CD4-positive, alpha-beta T cell (primary cell): ENCODE measurements at regions not wholly inside any gene's neighbourhood (a gene's known extent, or its start where the extent isn't known, plus 50 kb on each side); places are given as distances from the start of the nearest gene placed in this dataset.

ENCODE experiments used
- ATAC-seq: fragments of 200-7000 bp; cut with Tn5 transposase; one replicate; pipeline ENCODE4 v1.10.0; 2022; ENCODE audit warnings: mild to moderate bottlenecking; ENCODE audit not compliant: poor library complexity
- CTCF ChIA-PET: fragments of 350-600 bp; sonication (Branson Sonifier 250); formaldehyde crosslinking; loops from one replicate; lab custom pipeline; 2021; ENCODE audit warnings: antibody characterized with exemption, inconsistent platforms; lab: Charles Lee
- POLR2A ChIA-PET: fragments of 350-600 bp; sonication (Branson Sonifier 250); formaldehyde crosslinking; loops from one replicate; lab custom pipeline; 2021; ENCODE audit warnings: antibody characterized with exemption, inconsistent platforms; lab: Charles Lee
- DNase-seq, 14 experiments: peaks; one replicate each; pipeline ENCODE4 v3.0.0-alpha.2; 2013 to 2020; ENCODE audit warnings: mixed read lengths in 2 of 14
- H3K27ac ChIP-seq, 2 donors: one replicate each; pipeline versions ENCODE4 v1.5.1 to v1.7.0; 2013; ENCODE audit warnings: low read length in 2 of 2, low read depth in 1 of 2, mild to moderate bottlenecking in 1 of 2
- H3K27me3 ChIP-seq, 2 experiments: 1 replicate in 1 of 2; 2 replicates in 1 of 2; pipeline versions ENCODE4 v1.6.1 to v1.7.0; 2013; ENCODE audit warnings: low read length in 2 of 2, control low read depth in 1 of 2, mild to moderate bottlenecking in 1 of 2, moderate library complexity in 1 of 2; ENCODE audit not compliant: insufficient read depth in 2 of 2, control insufficient read depth in 1 of 2
- H3K36me3 ChIP-seq: one replicate; pipeline ENCODE4 v1.6.1; 2013; ENCODE audit warnings: low read length, control low read depth; ENCODE audit not compliant: insufficient read depth
- H3K4me1 ChIP-seq: one replicate; pipeline ENCODE4 v1.6.1; 2013; ENCODE audit warnings: low read length, control low read depth; ENCODE audit not compliant: insufficient read depth
- H3K4me3 ChIP-seq: one replicate; pipeline ENCODE4 v1.5.1; 2013; ENCODE audit warnings: mild to moderate bottlenecking, low read length, moderate library complexity
- H3K9me3 ChIP-seq, 2 experiments: 1 replicate in 1 of 2; 2 replicates in 1 of 2; pipeline versions ENCODE4 v1.6.1 to v1.7.0; 2013; ENCODE audit warnings: low read length in 2 of 2, mild to moderate bottlenecking in 2 of 2, control low read depth in 1 of 2, moderate library complexity in 1 of 2; ENCODE audit not compliant: control insufficient read depth in 1 of 2, insufficient read depth in 1 of 2
- H3K27ac Mint-ChIP-seq: one replicate; pipeline ENCODE4 v1.8.0; 2020; ENCODE audit warnings: mixed read lengths
- H3K27me3 Mint-ChIP-seq: one replicate; pipeline ENCODE4 v1.8.0; 2021; ENCODE audit warnings: mixed read lengths
- H3K36me3 Mint-ChIP-seq: one replicate; pipeline ENCODE4 v1.8.0; 2021; ENCODE audit warnings: low read depth, mixed read lengths
- H3K4me1 Mint-ChIP-seq: one replicate; pipeline ENCODE4 v1.8.0; 2021; ENCODE audit warnings: low read depth, mixed read lengths
- H3K4me3 Mint-ChIP-seq: one replicate; pipeline ENCODE4 v1.8.0; 2020; ENCODE audit warnings: mild to moderate bottlenecking, mixed read lengths
- H3K9me3 Mint-ChIP-seq: one replicate; pipeline ENCODE4 v1.8.0; 2020; ENCODE audit warnings: mixed read lengths
- intact Hi-C, 2 experiments: fragments of 100-400 bp; cut with DNase I in 1 of 2; cut with micrococcal nuclease in 1 of 2; formaldehyde crosslinking; loops; one replicate each; pipeline versions ENCODE4 v1.15.1 to v1.9.0; 2023 to 2025; cut with DNase I, micrococcal nuclease
- TF ChIP-seq, protein P1 (sequence below): fragments of 200-600 bp; IDR thresholded peaks from one replicate; pipeline ENCODE4 v1.8.0; 2022; ENCODE audit warnings: antibody characterized with exemption, mild to moderate bottlenecking

DNA sequence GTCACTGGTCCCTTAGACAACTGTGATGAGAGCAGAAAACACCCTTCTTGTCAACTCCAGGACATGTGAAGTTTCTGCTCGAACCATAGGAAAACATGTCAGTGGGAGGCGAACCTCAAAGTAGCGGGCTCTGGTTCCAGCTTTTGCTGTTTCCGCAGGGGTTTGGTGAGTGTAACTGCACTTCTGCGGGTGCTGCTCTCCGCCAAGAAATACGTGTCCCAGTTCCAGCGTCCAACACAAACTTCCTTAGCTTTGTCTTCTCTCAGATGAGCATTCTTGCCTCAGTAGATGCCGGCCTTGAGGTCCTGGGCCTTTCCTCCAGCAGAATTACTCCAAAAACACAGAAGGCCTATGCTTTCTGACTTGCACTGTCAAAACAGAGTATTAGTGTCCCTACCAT lies 156.3 kb downstream of the FNDC1 start:
- Histone ChIP-seq H3K4me1 (no peaks in the 10 kb centered on the region), H3K9me3 (no peaks in the 10 kb centered on the region), H3K27ac (no peak overlapping the region), H3K27me3 (no peaks in the 10 kb centered on the region), H3K36me3 (no peaks in the 10 kb centered on the region), H3K4me3 (no peak overlapping the region)
- ChIA-PET POLR2A (no interaction called here), CTCF (no interaction called here)
- Mint-ChIP-seq H3K27me3 (peaks cover 29% of the 10 kb centered on the region), H3K36me3 (no peaks in the 10 kb centered on the region), H3K27ac (no peak overlapping the region), H3K4me1 (no peaks in the 10 kb centered on the region), H3K4me3 (no peak overlapping the region), H3K9me3 (no peaks in the 10 kb centered on the region)
- TF ChIP-seq, protein P1, sequence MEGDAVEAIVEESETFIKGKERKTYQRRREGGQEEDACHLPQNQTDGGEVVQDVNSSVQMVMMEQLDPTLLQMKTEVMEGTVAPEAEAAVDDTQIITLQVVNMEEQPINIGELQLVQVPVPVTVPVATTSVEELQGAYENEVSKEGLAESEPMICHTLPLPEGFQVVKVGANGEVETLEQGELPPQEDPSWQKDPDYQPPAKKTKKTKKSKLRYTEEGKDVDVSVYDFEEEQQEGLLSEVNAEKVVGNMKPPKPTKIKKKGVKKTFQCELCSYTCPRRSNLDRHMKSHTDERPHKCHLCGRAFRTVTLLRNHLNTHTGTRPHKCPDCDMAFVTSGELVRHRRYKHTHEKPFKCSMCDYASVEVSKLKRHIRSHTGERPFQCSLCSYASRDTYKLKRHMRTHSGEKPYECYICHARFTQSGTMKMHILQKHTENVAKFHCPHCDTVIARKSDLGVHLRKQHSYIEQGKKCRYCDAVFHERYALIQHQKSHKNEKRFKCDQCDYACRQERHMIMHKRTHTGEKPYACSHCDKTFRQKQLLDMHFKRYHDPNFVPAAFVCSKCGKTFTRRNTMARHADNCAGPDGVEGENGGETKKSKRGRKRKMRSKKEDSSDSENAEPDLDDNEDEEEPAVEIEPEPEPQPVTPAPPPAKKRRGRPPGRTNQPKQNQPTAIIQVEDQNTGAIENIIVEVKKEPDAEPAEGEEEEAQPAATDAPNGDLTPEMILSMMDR, result no peak
- intact Hi-C loops, result no loop called here
- DNase-seq (no peak), ATAC-seq (no peak)

DNA sequence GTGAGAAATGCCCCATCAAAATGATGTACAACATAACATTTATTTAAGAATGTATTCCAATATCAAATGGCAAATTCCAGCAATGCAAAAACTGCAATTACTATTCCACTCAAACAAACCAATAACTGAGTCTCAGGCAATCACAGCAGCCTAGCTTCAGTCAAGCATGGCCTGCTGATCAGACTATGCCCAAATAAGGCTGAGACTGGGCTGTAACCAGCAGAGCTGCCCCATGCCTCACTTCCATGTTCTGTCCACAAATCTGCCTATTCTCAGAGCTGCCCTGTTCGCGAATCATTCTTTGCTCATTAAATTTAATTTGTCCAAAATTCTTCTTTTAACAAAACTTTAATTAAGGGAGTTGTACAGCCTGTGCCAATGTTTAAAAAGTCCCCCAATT lies 155.4 kb downstream of the FNDC1 start:
- POLR2A ChIA-PET, result no interaction called here
- Mint-ChIP-seq H3K27ac (no peak overlapping the region), H3K36me3 (no peaks in the 10 kb centered on the region), H3K9me3 (no peaks in the 10 kb centered on the region), H3K4me1 (no peaks in the 10 kb centered on the region), H3K27me3 (peaks cover 28% of the 10 kb centered on the region), H3K4me3 (no peak overlapping the region)
- Histone ChIP-seq H3K4me1 (no peaks in the 10 kb centered on the region), H3K9me3 (no peaks in the 10 kb centered on the region), H3K4me3 (no peak overlapping the region), H3K27me3 (no peaks in the 10 kb centered on the region), H3K36me3 (no peaks in the 10 kb centered on the region), H3K27ac (no peak overlapping the region)
- ATAC-seq (no peak), DNase-seq (no peak)
- TF ChIP-seq, protein P1, result no peak
- CTCF ChIA-PET, result no interaction called here
- intact Hi-C loops, result no loop called here
